Adrenal gland (tissue), 9 donors: ENCODE measurements at regions not wholly inside any gene's neighbourhood (a gene's known extent, or its start where the extent isn't known, plus 50 kb on each side); places are given as distances from the start of the nearest gene placed in this dataset.

Experiments
- DNase-seq, 7 donors: peaks; one replicate each; pipeline ENCODE4 v3.0.0-alpha.2; 2019 to 2020
- H3K27ac ChIP-seq, 5 donors: fragments of 200-600 bp; sonication (generic) in 4 of 5; 1 replicate in 3 of 5; 2 replicates in 2 of 5; pipeline versions ENCODE4 v1.5.1 to v1.8.0; 2016 to 2020; ENCODE audit warnings: mild to moderate bottlenecking in 1 of 5
- H3K27me3 ChIP-seq: fragments of 200-600 bp; 2 replicates; pipeline ENCODE4 v1.8.0; 2021
- H3K36me3 ChIP-seq, 2 donors: fragments of 200-600 bp; replicated peaks in 1 of 2; 1 replicate in 1 of 2; 2 replicates in 1 of 2; pipeline versions ENCODE4 v1.5.1 to v1.8.0; 2018 to 2022
- H3K4me1 ChIP-seq, 2 donors: fragments of 200-600 bp; replicated peaks in 1 of 2; 1 replicate in 1 of 2; 2 replicates in 1 of 2; pipeline versions ENCODE4 v1.5.1 to v1.8.0; 2018 to 2021
- H3K4me3 ChIP-seq, 4 donors: fragments of 200-600 bp; sonication (generic) in 3 of 4; one replicate each; pipeline ENCODE4 v1.5.1; 2016 to 2018
- H3K9me3 ChIP-seq, 3 donors: fragments of 200-600 bp; sonication (generic) in 1 of 3; replicated peaks in 1 of 3; 1 replicate in 2 of 3; 2 replicates in 1 of 3; pipeline versions ENCODE4 v1.5.1 to v1.8.0; 2016 to 2021
- CTCF ChIP-seq, 6 experiments: fragments of 450-650 bp in 4 of 6; fragments of 200-600 bp in 2 of 6; sonication (generic) in 1 of 6; IDR thresholded peaks; 1 replicate in 5 of 6; 2 replicates in 1 of 6; pipeline versions ENCODE4 v1.5.1 to v1.8.0; 2016 to 2021; ENCODE audit warnings: antibody characterized with exemption in 6 of 6, mild to moderate bottlenecking in 2 of 6, moderate library complexity in 1 of 6
- POLR2A ChIP-seq, 2 donors: fragments of 450-650 bp; IDR thresholded peaks; one replicate each; pipeline ENCODE4 v1.6.1; 2017; ENCODE audit warnings: antibody characterized with exemption in 2 of 2, mild to moderate bottlenecking in 2 of 2, moderate library complexity in 1 of 2
- WGBS, 4 donors: extraction: QIAGEN DNeasy Blood & Tissue Kit in 2 of 4; methylation state at CpG; one replicate each; pipeline versions ENCODE4 v1.1.5 to v1.1.7; 2013 to 2017; 5-methylcytosine and 5-hydroxymethylcytosine counted together
- intact Hi-C, 2 donors: fragments of 100-400 bp; cut with DNase I; formaldehyde crosslinking; loops; one replicate each; pipeline versions ENCODE4 v1.14.1 to v1.15.0; 2022 to 2023
- donor health status: healthy with polysubstance abuse.
- donor health status: Bipolar disorder and iron deficiency.
- donor health status: DM: yes; HTN: yes; CAD: no.
- donor health status: DM: no; HTN: no; CAD: no.
- donor health status: DM: no; HTN: no; CAD: no.

- H3K9me3 ChIP-seq = no peaks in the 10 kb centered on the region
- intact Hi-C loops = no loop called here
- WGBS, 4 donors = 75 to 95% (median 87%) methylated on average over 3 of the region's 3 CpGs
- no peak for DNase-seq
- H3K27me3 ChIP-seq = no peaks in the 10 kb centered on the region
- no peaks in the 10 kb centered on the region for H3K4me1 ChIP-seq
- TF ChIP-seq POLR2A (IDR thresholded peaks at IDR 0.05) (no peak), CTCF (IDR thresholded peaks at IDR 0.05) (no peak)
- H3K27ac ChIP-seq = no peak overlapping the region
- no peaks in the 10 kb centered on the region for H3K36me3 ChIP-seq
- H3K4me3 ChIP-seq = no peak overlapping the region
These were observed 64.3 kb upstream of the VANGL1 start for GRCh38 chr1:115577513-115577912.

GRCh38 chr1:115575661-115576060 is 66.1 kb upstream of the VANGL1 start:
- H3K4me3 ChIP-seq = no peak overlapping the region
- H3K36me3 ChIP-seq = no peaks in the 10 kb centered on the region
- H3K27ac ChIP-seq = no peak overlapping the region
- no peak for DNase-seq
- no peaks in the 10 kb centered on the region for H3K9me3 ChIP-seq
- intact Hi-C loops = no loop called here
- H3K4me1 ChIP-seq = no peaks in the 10 kb centered on the region
- no peaks in the 10 kb centered on the region for H3K27me3 ChIP-seq
- no peak for TF ChIP-seq CTCF (IDR thresholded peaks at IDR 0.05)
- TF ChIP-seq POLR2A (IDR thresholded peaks at IDR 0.05) = no peak

- TF ChIP-seq CTCF (IDR thresholded peaks at IDR 0.05) (no peak), POLR2A (IDR thresholded peaks at IDR 0.05) (no peak)
- 30 to 93% (median 92%) methylated on average over 1 of the region's 1 CpG for WGBS, 4 donors
These were observed 69.1 kb upstream of the VANGL1 start for GRCh38 chr1:115572710-115573109.

GRCh38 chr1:115567431-115567830 is 74.3 kb upstream of the VANGL1 start:
- Histone ChIP-seq H3K9me3 (peaks cover 0 to 8% (median 0%) of the 10 kb centered on the region in 3 donors), H3K27me3 (peaks cover 25% of the 10 kb centered on the region), H3K36me3 (no peaks in the 10 kb centered on the region), H3K4me1 (no peaks in the 10 kb centered on the region), H3K4me3 (no peak overlapping the region), H3K27ac (no peak overlapping the region)
- TF ChIP-seq CTCF (IDR thresholded peaks at IDR 0.05) (no peak), POLR2A (IDR thresholded peaks at IDR 0.05) (no peak)
- intact Hi-C loops = no loop called here
- no peak for DNase-seq

More at GRCh38 chr1:115572710-115573109, 69.1 kb upstream of the VANGL1 start:
- intact Hi-C loops = no loop called here
- Histone ChIP-seq H3K4me1 (no peaks in the 10 kb centered on the region), H3K27ac (no peak overlapping the region), H3K36me3 (no peaks in the 10 kb centered on the region), H3K27me3 (no peaks in the 10 kb centered on the region), H3K4me3 (no peak overlapping the region), H3K9me3 (peaks cover 0 to under 1% (median 0%) of the 10 kb centered on the region in 3 donors)
- DNase-seq = no peak
